ENCODE measurements at regions not wholly inside any gene's neighbourhood (a gene's known extent, or its start where the extent isn't known, plus 50 kb on each side); places are given as distances from the start of the nearest gene placed in this dataset.

GRCh38 chr4:123682931-123683330, 286.3 kb downstream of the SPRY1 start:
- TF ChIP-seq CTCF (IDR thresholded peaks at IDR 0.05; ENCODE audit: low read length) (no peak), EZH2 (IDR thresholded peaks at IDR 0.05; ENCODE audit: borderline replicate concordance, low read length) (no peak)
